Stimulated activated CD4-positive, alpha-beta T cell treated with anti-CD3 and anti-CD28 coated beads, TNF-alpha, amount 100 ng/mL, for 4 hours (primary cell): ENCODE measurements at regions not wholly inside any gene's neighbourhood (a gene's known extent, or its start where the extent isn't known, plus 50 kb on each side); places are given as distances from the start of the nearest gene placed in this dataset.
"Not testable (repeated sequence)": the region's sequence is repeated elsewhere in the genome, so short reads cannot be mapped to it uniquely, and the experiment has no call there.

Source experiments
- DNase-seq, 3 experiments: peaks; one replicate each; pipeline ENCODE4 v3.0.0-alpha.2; 2020; ENCODE audit warnings: low read depth in 3 of 3

DNA sequence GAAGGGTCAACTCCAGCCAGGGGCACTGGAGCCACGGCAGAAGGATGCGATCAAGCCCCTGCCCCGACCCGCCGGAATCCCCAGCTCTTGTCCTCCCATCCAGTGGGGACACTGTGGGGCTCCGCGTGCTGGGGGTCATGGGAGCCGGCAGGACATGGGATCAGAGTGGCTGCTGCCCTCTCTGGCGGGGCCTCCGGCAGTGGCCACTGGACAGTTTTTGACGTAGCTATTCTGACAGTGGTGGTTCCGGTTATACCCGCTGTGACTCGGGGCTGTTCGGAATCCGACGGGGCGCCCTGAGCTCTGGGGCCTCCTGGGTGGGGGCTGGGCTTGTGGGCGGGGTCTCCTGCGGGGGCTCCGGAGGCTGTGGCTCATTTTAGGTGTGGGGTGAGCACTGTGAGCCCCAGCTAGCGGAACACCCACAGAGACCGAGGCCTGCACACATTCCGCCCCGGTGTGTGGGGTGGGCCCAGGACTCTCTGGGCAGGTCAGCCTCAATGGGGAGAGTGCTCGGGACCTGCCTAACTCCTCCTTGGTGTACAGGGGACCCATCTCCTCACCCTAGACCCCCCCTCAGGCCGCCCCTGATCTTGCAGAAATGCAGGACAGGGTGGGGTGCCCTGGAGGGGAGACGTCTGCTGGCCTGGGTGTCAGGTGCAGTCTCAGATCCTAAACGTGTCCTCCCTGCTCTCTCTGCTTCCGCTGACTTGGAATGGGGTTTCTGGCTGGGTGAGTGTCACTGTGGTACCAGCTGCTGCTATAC lies 374.2 kb downstream of the TMEM121 start:
- no peak for DNase-seq

DNA sequence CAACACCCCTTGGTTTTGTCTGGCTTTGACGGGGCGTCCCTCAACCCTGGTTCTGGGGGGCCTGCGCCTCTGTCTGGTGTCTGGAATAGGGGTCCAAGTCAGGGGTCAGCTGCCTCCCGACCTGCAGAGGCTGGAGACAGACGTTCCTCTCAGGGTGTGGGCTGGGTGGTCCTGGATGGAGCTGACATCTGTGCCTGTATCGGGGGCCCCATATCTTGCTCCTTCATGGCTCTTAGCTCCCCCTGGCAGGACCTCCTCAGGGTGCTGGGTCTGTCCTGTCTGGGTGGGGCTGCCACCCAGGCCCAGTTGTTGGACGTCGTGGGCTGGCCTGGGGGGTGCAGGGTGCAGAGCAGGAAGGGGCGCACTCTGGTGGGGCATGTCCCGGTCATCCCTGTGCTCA lies 374.8 kb downstream of the TMEM121 start:
- DNase-seq: no peak

- DNase-seq: no peak
Measured at GRCh38 chr14:105902131-105902898, 375.9 kb downstream of the TMEM121 start.

- DNase-seq: not testable (repeated sequence)
Measured at GRCh38 chr14:105902899-105903165, 376.4 kb downstream of the TMEM121 start.

GRCh38 chr14:105903971-105904370 lies 377.6 kb downstream of the TMEM121 start:
- DNase-seq: no peak

GRCh38 chr14:105904379-105904778 lies 378.0 kb downstream of the TMEM121 start:
- DNase-seq: no peak

DNA sequence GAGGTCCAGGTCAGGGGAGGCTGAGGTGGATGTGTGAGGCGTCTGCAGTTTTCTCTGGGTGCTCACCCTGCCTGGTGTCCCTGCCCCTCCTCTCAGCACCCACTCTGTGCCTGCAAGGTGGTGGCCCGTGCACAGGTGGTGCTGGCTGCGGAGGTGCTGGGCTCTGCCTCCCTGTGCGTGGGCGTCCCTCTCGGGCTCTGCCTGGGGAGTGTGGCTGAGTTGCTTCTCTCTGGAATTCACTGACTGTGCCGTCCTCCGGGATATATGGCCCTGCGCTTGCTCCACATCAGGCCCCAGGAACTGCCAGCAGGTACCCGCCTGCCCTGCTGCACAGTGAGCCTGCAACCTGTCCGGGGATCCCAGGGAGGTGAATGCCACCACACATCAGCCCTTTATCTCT lies 379.1 kb downstream of the TMEM121 start:
- DNase-seq: no peak

- DNase-seq: no peak
Measured at GRCh38 chr14:105907276-105907675, 380.9 kb downstream of the TMEM121 start.

DNA sequence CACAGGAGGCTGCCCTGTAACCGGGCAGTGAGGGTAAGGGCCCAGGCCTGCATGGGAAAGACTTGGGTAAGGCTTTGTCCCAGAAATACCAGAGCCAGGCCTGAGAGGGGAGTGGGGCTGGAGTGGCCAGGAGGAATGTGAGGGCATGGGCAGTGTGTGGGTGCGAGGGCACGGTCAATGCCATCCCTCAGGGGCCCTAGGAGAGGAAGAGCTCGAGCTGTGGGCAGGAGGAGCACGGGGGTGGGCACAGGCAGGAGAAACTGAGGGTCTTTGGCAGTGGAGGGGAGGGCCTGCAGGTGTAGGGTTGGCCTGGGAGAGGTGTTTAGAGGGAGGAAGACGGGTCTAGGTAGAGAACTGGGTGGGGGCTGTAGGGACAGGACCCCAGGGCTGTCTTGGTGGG lies 381.6 kb downstream of the TMEM121 start:
- DNase-seq: no peak

- DNase-seq: no peak
Measured at GRCh38 chr14:105908481-105908911, 382.1 kb downstream of the TMEM121 start.

DNA sequence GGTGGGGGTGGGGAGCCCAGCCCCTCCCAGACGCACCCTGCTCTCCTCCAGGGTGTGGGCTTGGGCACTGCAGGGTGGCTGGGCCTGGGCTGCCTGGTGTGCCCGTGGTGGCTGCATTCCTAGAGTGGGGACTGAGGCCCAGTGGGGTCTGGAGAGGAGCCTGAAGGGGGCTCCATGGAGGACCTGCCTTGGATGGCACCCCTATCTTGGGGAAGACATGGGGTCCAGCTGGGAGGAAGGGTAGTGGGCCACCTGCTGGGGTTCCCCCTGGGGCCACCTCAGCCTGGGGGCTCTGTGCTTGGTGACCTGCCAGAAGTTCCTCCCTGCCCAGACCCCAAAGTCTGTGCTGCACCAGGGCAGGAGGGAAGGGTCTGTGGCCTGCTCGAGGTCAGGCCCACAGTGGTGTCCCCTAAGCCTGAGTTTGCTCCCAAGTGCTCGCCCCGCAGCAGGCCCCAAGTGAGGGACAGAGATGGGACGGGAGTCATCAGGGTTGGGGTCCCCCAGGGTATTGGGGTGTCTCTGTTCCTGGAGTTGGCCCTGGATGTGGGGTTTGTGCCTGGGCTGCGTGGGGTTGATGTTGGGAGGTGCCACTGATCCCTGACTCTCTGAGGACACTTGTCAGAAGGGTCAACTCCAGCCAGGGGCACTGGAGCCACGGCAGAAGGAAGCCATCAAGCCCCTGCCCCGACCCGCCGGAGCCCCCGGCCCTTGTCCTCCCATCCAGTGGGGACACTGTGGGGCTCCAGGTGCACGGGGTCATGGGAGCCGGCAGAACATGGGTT lies 382.9 kb downstream of the TMEM121 start:
- DNase-seq: no peak

GRCh38 chr14:105909828-105910120 lies 383.4 kb downstream of the TMEM121 start:
- DNase-seq: not testable (repeated sequence)

GRCh38 chr14:105910426-105910825 lies 384.0 kb downstream of the TMEM121 start:
- DNase-seq: no peak

DNA sequence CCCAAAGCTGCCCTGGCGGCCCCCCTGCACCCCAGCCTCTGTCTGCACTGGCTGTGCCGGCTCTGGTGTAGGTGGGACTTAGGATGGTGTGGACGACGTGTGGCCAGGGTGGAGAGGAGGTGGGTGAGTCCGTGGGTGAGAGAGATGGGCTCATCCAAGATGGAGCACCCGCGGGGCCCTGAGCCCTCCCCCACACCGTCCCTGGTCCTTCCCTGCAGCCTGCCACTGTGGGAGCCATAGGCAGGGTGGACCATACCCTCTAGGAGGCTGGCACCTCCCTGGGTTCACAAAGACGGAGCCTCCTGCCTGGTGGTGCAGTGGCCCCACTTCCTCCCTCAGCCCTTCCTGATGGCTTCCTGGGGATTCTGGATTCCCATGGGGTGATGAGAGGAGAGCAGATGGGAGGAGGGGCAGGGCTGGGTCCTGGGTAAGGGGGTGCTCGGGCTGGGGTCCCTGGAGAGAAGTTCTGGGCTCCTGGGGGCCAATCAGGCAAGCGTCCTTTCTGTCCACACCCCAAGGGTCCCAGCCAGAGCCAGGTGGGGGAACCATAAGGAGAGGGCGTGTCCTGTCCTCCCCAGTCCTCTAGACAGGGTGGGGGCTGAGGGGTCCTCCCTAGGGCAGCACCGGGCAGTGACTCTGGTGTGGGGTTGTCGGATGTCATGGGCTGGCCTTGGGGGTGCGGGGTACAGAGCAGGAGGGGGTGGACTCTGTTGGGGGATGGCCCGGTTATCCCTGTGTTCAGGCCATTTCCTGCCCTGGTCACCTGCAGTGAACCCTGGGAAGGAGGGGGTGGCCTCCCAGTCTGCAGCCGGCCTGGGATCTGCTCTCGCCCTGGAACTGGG lies 384.8 kb downstream of the TMEM121 start:
- no peak for DNase-seq

GRCh38 chr14:105911848-105912292 lies 385.5 kb downstream of the TMEM121 start:
- not testable (repeated sequence) for DNase-seq

DNA sequence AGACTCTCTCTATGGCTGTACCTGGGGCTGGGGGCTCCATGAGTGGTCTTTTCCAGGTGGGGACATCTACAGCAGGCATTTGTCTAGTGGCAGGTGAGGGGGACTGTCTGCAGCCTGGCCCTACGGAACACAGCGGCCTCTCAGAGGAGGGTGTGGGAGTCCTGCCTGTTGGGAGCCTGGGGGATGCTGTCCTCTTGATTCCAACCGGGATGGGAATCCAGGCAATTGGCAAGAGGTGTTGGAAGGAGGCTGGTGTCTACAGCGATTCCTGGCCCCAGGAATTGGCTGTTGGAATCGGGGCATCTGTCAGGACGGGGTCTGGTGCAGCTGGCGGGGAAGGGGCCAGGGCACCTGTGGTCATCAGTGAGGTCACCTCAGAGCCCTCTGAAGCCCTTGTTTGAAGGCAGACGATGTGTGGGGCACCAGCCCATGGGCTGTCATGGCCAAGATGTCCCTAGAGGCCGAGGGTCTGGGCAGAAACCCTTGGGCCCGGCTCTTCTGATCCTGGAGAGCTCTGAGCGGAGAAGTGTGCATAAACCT lies 386.3 kb downstream of the TMEM121 start:
- DNase-seq: no peak

DNA sequence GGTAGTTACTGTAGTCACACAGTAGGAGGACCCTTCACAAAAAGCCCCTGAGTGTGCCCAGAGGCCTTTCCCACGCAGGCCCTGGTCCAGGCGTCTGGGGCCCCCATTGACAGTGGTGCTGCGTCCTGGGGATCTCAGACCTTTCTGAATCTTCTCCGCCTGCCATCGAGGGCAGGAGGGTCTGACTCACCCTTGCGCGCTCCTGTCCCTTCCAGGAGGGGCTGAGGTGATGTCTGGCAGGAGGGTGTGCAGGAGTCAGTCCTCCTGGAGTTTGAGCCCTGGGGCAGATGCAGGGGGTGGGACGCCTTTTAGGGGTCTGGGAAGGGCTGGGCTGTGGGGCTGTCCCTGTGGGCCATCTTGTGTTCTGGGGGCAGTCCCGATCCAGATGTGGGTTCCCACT lies 386.8 kb downstream of the TMEM121 start:
- no peak for DNase-seq

DNA sequence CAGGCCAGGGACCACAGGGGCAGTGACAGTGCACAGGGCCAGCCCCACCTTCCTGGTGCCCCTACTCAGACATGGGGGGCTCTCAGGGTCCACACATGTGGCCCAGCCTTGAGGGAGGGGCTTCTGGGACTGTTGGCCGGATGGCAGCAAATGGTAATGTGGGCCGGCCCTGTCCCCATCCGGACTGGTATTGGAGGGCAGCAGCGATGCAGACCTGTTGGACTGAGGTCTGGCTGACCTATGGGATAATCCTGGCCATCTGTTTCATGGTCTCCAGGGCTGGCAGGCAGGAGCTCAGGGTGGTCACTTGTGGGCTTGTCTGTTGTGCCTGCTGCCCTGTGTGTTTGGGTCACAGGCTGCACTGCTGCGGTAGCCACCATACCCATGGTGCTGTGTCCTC lies 387.5 kb downstream of the TMEM121 start:
- DNase-seq: no peak

DNA sequence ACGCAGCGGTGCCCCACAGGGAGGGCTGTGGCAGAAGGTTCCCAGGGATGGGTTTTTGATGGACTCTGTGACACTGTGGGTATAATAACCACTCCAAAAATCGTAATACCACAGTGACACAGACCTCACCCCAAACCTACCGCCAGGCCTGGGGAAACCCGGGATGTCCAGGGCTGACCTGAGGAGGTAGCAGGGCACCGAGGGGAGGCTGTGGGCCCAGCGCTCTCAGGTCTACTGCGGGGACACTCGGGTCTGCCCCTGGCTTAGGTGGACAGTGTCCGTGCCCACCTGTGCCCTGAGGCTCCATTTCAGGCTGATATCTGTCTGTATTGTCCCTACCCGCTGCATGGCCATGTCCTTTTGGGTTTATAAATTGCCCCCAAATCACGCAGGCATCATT lies 387.9 kb downstream of the TMEM121 start:
- DNase-seq: not testable (repeated sequence)

- DNase-seq: no peak
Measured at GRCh38 chr14:105914738-105915385, 388.5 kb downstream of the TMEM121 start.

DNA sequence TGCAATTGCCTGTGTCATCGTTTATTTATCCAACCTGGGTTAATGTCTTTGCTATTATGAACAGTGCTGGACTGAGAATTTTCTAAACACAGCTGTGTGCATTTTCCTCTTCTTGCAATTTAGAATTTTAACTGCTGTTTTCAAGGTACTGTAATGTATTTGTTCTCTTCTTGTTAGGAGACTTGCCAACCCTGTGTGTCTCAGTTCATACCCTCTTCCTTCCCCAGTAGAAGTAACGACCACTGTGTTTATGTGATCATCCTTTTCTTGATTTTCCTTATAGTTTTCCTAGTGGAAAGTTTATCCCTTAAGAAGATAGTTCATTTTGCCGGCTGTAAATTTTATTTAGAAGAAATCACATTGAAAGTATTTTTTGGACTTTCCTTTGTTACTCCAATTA lies 389.2 kb downstream of the TMEM121 start:
- not testable (repeated sequence) for DNase-seq
